GM18519 (cell line): ENCODE measurements at regions not wholly inside any gene's neighbourhood (a gene's known extent, or its start where the extent isn't known, plus 50 kb on each side); places are given as distances from the start of the nearest gene placed in this dataset.
A peak's percentile ranks its signal among the peaks of the same experiment; 100 is the strongest.

Source experiments
- ATAC-seq: cut with Tn5 transposase; IDR thresholded peaks from one replicate; pipeline ENCODE4 v1.9.1; 2021; ENCODE audit warnings: mild to moderate bottlenecking, moderate library complexity; ENCODE audit not compliant: unreplicated experiment, low FRiP score

GRCh38 chr13:39232401-39232980, 194.2 kb downstream of the NHLRC3 start:
- no peak for ATAC-seq

DNA sequence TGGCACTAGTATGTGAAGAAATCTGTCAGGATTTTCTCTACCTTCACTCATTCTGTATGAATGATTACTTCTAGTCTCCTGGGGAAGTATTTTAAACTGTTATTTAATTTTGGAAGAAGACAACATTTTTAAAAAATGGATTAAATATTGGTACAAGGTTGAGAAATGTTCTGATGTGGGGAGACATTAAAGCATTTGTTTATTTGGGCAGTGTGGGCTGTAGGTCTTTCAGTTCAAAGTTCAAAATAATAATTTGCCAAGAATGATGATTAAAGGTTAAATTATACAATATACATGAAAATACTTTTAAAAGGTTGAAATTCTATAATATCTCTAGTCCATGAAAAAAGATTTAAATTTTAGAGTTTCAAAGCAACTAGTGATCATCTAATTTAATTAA, 194.7 kb downstream of the NHLRC3 start:
- ATAC-seq = no peak

- no peak for ATAC-seq
Observed at GRCh38 chr13:39233519-39233918, 195.3 kb downstream of the NHLRC3 start.

DNA sequence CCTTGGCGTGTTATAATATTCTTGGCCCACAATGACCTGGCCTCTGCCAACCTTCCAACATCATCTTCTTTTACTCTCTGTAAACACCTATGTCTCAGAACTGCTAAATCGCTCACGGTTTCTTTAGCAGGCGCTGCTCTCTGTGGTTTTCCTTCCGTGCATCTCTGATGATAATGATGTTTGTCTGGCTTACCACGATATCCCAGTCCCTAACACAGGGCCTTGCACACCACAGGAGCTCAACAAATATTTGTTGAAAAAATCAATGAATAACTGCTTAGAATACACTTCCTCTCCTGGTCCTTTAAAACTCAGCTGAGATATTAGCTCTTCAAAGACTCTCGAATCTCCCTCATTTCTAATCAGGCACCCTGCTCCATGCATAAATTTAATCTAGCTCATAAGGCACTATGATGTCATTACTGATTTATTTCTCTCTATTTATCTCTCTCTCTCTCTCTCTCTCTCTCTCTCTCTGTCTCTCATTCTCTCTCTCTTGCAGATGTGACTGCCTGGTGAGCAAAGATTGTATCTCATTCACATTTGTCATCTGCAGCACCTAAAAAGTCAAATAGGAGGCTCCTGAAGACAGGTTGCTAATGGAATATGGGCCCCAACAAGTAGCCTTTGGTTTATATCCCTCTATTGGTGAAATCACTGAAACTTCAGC, 206.4 kb downstream of the NHLRC3 start:
- no peak for ATAC-seq

- ATAC-seq = no peak
Observed at GRCh38 chr13:39245688-39246087, 207.4 kb downstream of the NHLRC3 start.

DNA sequence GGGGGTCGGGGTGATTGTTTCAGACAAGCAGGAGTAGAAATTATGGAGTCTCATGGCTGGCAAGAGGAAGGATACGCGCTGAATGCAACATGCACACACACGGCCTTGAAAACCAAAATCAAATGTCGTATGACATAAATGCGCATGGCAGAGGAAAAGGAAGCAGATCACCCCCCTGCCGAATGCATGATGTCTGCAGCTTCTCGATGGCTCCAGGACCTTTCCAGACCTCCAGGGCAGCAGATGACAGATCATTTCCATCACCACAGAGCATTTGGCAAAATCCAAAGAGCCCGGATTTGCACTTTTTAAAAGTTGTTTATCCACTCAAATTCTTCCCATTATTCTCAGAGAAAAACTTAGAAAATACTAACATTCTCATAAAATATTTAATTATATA, 211.7 kb downstream of the NHLRC3 start:
- no peak for ATAC-seq

DNA sequence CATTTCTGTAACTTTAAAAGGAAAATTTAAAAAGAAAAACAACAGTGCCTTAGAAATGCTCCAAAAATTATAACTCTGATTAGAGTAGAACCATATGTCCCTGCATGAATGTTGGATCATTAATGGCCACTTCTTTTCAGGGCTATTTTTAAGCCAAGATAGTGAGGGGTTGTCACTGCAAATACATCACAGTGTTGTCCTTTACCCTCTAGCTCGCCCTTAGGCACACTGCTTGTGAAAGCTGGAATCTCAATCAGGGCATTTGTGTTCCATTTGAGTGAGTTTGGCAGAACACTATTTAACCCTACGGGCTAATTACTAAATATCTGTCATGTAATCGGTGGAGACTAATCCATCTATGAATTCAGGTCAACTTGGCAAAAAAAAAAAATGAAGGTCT, 212.2 kb downstream of the NHLRC3 start:
- ATAC-seq = no peak

GRCh38 chr13:39251340-39251739, 213.1 kb downstream of the NHLRC3 start:
- no peak for ATAC-seq

DNA sequence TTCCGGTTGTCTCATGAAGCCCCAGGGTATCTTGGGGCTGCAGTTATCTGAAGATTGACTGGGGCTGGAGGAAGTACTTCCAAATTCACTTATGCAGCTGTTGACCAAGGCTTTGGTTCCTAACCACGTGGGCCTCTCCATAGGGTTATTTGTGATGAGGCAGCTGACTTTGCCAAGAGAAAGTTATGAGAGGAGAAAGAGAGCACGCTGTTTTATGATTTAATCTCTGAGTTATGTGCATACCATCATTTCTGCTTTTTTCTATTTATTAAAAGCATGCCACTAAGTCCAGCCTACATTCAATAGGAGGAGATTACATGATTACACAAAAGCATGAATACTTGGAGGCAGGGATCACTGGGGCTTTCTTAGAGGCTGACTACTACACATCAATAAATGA, 215.5 kb downstream of the NHLRC3 start:
- no peak for ATAC-seq

GRCh38 chr13:39254601-39255000, 216.3 kb downstream of the NHLRC3 start:
- no peak for ATAC-seq

DNA sequence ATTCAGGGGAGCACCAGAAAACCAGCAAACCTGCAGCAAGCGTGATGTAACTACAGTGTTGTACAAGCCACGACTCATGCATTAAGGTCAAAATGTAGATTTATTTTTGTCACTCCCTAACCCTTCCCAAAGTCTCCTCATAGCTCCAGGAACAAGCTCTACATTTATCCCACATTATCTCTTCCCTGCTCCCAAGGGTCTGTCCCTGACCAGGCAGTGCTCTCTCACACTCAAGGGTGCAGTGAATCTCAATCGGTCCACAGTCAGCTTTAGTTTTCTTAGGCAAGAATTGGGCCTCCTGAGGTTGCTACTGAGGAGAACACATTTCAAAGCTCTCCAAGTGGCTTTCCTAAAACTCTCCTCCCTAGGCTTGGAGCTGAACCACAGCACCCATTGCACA, 219.4 kb downstream of the NHLRC3 start:
- ATAC-seq = no peak

- ATAC-seq = no peak
Observed at GRCh38 chr13:39259371-39260140, 221.3 kb downstream of the NHLRC3 start.

DNA sequence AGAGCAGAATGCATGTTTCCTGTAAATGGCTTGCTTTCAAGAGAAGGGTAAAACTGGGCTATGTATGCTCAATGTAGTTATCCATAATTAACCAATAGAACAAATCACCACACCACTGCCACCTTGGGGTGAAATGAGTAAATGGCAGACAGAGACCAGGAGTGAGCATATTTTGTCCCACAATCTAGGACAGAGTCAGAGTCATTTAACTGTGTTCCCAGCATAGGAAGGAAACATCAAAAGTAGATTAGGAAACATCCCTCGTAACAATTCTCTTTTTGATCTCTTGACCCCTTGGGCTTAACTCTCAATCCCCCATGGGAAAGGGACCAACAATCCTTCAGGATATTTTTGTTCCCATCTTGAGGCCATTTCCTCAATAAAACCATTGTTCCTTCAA, 224.8 kb downstream of the NHLRC3 start:
- ATAC-seq = peak; percentile 68

DNA sequence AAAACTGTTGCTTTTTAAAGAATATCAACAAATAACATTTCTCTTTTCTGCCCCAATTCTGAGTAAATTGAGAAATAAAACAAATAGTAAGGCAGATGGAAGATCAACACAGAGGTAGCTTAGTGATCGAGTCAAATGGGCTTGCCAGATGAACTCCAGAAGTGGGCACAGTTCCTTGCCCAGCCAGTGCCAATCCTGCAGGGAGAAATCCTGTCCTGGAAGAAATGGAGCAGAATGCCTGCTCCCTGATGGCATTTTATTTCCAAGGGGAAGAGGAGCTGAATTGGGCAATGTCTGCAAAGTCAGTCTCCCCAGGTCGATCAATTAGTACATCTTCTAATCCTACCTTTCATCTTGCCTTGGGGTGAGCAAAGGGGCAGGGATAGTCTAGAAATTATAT, 225.3 kb downstream of the NHLRC3 start:
- ATAC-seq = no peak

GRCh38 chr13:39266426-39266825, 228.2 kb downstream of the NHLRC3 start:
- no peak for ATAC-seq

GRCh38 chr13:39268398-39268797, 230.1 kb downstream of the NHLRC3 start:
- ATAC-seq = no peak

- no peak for ATAC-seq
Observed at GRCh38 chr13:39269004-39269403, 230.7 kb downstream of the NHLRC3 start.

DNA sequence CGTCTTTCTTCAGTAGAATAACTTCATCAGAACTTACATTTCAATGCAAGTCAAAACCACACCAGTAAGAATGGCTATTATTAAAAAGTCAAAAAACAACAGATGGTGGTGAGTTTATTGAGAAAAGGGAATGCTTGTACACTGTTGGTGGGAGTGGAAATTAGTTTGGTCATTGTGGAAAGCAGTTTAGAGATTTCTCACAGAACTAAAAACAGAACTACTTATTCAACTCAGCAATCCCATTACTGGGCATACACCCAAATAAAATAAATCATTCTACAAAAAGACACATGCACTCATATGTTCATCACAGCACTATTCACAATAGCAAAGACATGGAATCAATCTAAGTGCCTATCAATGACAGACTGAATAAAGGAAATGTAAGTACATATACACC, 231.2 kb downstream of the NHLRC3 start:
- no peak for ATAC-seq

DNA sequence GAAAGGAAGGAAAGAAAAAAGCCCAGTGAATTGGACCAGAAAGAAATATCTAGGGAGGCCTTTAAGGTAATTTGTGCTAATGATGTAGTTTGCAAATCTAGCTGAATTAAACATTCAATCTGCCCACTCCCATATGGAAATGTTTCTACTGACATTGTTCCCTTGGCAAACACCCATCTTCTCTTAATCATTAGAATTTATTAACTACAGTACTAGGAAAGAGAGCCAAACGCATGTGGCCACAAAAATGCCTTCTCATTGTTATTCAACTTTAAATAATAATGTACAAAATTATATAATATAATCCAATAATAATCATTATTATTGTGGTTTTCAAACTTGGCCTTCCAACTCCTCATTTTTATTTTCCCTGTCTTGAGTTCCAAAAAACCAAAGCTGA, 234.7 kb downstream of the NHLRC3 start:
- ATAC-seq = no peak

DNA sequence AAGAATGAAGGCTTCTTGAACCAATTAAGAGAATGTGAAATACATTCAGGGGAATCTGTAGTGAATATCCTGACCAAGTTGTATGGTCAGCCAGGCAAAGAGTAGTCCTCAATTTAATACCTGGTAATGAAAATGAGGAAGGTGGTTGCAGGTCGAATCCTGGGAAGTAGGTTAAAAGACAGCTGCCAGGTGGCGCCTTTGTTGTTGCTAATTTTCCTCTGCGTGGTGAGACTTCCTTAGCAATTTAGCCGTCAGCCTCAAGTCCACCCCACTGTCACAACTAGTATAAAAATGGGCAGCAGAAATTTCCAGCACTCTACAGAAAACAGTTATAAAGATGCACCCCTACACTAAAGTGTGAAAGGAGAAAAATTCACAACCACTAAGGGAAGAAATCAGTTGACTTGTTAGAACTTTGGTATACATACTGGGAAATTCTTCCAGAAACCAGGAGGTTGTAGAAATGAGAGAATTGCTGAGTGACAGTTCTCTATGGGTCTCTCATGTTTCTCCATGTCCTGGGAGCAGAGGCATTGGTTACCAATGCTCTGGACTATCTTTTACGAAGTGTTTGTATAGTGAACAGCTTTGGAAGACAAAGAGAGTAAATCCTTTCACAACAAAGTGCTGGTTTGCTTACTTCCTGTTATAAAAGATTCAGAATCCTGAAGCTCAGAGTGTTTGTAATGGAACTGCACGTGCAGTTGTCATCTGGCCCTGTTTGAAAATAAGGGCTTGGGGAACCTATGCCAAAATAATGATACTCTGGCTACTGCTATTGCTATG, 235.9 kb downstream of the NHLRC3 start:
- no peak for ATAC-seq

- ATAC-seq = no peak
Observed at GRCh38 chr13:39274739-39275325, 236.6 kb downstream of the NHLRC3 start.
